ENCODE measurements at regions not wholly inside any gene's neighbourhood (a gene's known extent, or its start where the extent isn't known, plus 50 kb on each side); places are given as distances from the start of the nearest gene placed in this dataset.
"Not testable (repeated sequence)": the region's sequence is repeated elsewhere in the genome, so short reads cannot be mapped to it uniquely, and the experiment has no call there.

GRCh38 chr15:30470601-30471365 lies 56.7 kb upstream of the GOLGA8R start:
- DNase-seq (ENCODE audit: low read depth), result peak; percentile 34

DNA sequence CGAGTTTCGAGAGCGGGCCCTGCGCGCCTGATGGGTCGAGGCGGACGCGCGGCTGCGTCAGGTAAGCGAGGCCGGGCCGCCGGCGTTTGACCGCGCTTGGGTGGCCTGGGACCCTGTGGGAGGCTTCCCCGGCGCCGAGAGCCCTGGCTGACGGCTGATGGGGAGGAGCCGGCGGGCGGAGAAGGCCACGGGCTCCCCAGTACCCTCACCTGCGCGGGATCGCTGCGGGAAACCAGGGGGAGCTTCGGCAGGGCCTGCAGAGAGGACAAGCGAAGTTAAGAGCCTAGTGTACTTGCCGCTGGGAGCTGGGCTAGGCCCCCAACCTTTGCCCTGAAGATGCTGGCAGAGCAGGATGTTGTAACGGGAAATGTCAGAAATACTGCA lies 57.3 kb upstream of the GOLGA8R start:
- not testable (repeated sequence) for DNase-seq (ENCODE audit: low read depth)

- DNase-seq (ENCODE audit: low read depth), result not testable (repeated sequence)
Observed at GRCh38 chr15:30471817-30472551, 57.9 kb upstream of the GOLGA8R start.

- DNase-seq (ENCODE audit: low read depth), result not testable (repeated sequence)
Observed at GRCh38 chr15:30484887-30485286, 67.0 kb upstream of the GOLGA8Q start.

GRCh38 chr15:30489237-30489636 lies 62.6 kb upstream of the GOLGA8Q start:
- not testable (repeated sequence) for DNase-seq (ENCODE audit: low read depth)

- not testable (repeated sequence) for DNase-seq (ENCODE audit: low read depth)
Observed at GRCh38 chr15:30490334-30490733, 61.5 kb upstream of the GOLGA8Q start.

GRCh38 chr15:30493947-30494346 lies 57.9 kb upstream of the GOLGA8Q start:
- not testable (repeated sequence) for DNase-seq (ENCODE audit: low read depth)

DNA sequence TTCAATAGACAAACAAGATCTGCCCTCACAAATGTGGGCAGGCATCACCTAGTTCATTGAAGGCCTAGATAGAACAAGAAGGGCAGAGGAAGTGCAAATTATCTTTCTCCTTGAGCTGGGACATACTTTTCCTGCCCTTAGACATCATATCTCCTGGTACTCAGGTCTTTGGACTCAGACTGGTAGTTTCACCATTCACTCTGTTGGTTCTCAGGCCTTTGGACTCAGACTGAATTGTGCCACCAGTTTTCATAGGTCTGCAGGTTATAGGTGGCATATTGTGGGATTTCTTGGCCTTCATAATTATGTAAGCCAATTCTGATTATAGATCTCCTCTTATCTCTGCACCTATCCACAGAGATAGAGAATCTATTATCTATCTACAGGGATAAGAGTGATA lies 54.6 kb upstream of the GOLGA8Q start:
- DNase-seq (ENCODE audit: low read depth), result not testable (repeated sequence)

GRCh38 chr15:30499233-30499632 lies 52.6 kb upstream of the GOLGA8Q start:
- DNase-seq (ENCODE audit: low read depth), result not testable (repeated sequence)

DNA sequence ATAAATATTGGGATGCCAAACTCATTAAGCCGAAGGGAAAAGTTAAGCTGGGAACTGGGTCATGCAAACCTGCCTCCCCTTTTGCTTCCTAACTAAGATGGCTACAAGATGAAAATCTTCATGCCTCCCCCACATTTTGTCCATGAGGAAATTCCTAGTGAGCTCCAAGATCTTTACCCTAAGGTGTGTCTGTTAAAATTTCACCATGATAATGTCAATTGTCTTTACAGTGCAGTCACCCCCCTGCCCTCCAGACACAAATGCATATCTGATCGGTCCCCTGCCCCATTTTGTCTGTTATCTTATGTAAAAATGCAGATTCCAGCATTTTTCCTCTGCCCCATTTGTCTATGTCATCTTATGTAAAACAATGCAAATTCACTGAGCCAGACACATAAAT lies 51.3 kb upstream of the GOLGA8Q start:
- DNase-seq (ENCODE audit: low read depth), result not testable (repeated sequence)

Measured in activated T-helper 1 cell treated with Interleukin-2 at 50 U/mL for 16 hours (primary cell).